ENCODE measurements at regions not wholly inside any gene's neighbourhood (a gene's known extent, or its start where the extent isn't known, plus 50 kb on each side); places are given as distances from the start of the nearest gene placed in this dataset.
A peak's percentile ranks its signal among the peaks of the same experiment; 100 is the strongest.

- DNase-seq, result no peak
Observed at GRCh38 chr2:217517402-217517801, 485.4 kb downstream of the TNS1 start.

GRCh38 chr2:217515615-217516309 lies 487.0 kb downstream of the TNS1 start:
- DNase-seq, result no peak

GRCh38 chr2:217513258-217513657 lies 489.5 kb downstream of the TNS1 start:
- no peak for DNase-seq

- no peak for DNase-seq
Observed at GRCh38 chr2:217512728-217513127, 490.1 kb downstream of the TNS1 start.

- DNase-seq, result no peak
Observed at GRCh38 chr2:217512259-217512658, 490.5 kb downstream of the TNS1 start.

GRCh38 chr2:217511850-217512249 lies 490.9 kb downstream of the TNS1 start:
- DNase-seq, result no peak

GRCh38 chr2:217510771-217511291 lies 492.0 kb downstream of the TNS1 start:
- peak; percentile 47 to 71 for DNase-seq

- DNase-seq, result no peak
Observed at GRCh38 chr2:217505303-217505702, 497.5 kb downstream of the TNS1 start.

GRCh38 chr2:217501887-217502286 lies 500.9 kb downstream of the TNS1 start:
- DNase-seq, result no peak

GRCh38 chr2:217497843-217498377 lies 504.9 kb downstream of the TNS1 start:
- DNase-seq, result no peak

GRCh38 chr2:217494557-217494956 lies 508.2 kb downstream of the TNS1 start:
- no peak for DNase-seq

- no peak for DNase-seq
Observed at GRCh38 chr2:217491271-217491670, 511.5 kb downstream of the TNS1 start.

- no peak for DNase-seq
Observed at GRCh38 chr2:217489145-217489960, 513.4 kb downstream of the TNS1 start.

GRCh38 chr2:217484046-217484445 lies 518.7 kb downstream of the TNS1 start:
- DNase-seq, result no peak

GRCh38 chr2:217482056-217482710 lies 520.6 kb downstream of the TNS1 start:
- no peak for DNase-seq

GRCh38 chr2:217481577-217481976 lies 521.2 kb downstream of the TNS1 start:
- no peak for DNase-seq

GRCh38 chr2:217479566-217479965 lies 523.2 kb downstream of the TNS1 start:
- no peak for DNase-seq

GRCh38 chr2:217478831-217479455 lies 523.9 kb downstream of the TNS1 start:
- DNase-seq, result no peak

- DNase-seq, result no peak
Observed at GRCh38 chr2:217477583-217477982, 525.2 kb downstream of the TNS1 start.

GRCh38 chr2:217475791-217476190 lies 527.0 kb downstream of the TNS1 start:
- DNase-seq, result no peak

- no peak for DNase-seq
Observed at GRCh38 chr2:217475101-217475500, 527.7 kb downstream of the TNS1 start.

GRCh38 chr2:217471319-217471718 lies 531.5 kb downstream of the TNS1 start:
- no peak for DNase-seq
